Uterus (tissue), 2 donors: ENCODE measurements at regions not wholly inside any gene's neighbourhood (a gene's known extent, or its start where the extent isn't known, plus 50 kb on each side); places are given as distances from the start of the nearest gene placed in this dataset.

Source experiments
- CTCF ChIP-seq, 4 experiments: fragments of 200-600 bp in 2 of 4; fragments of 450-650 bp in 2 of 4; sonication (generic) in 2 of 4; IDR thresholded peaks; one replicate each; pipeline ENCODE4 v1.5.1; 2016 to 2019; ENCODE audit warnings: antibody characterized with exemption in 4 of 4, mild to moderate bottlenecking in 2 of 4, moderate library complexity in 1 of 4
- POLR2A ChIP-seq, 2 donors: fragments of 450-650 bp; IDR thresholded peaks; one replicate each; pipeline ENCODE4 v1.6.1; 2016; ENCODE audit warnings: antibody characterized with exemption in 2 of 2, mild to moderate bottlenecking in 1 of 2, moderate library complexity in 1 of 2

- no peak for TF ChIP-seq CTCF (IDR thresholded peaks at IDR 0.05)
- TF ChIP-seq POLR2A (IDR thresholded peaks at IDR 0.05) = no peak
Measured at GRCh38 chr18:38032516-38032915, 466.9 kb upstream of the CELF4 start.
